GM21515 (cell line): ENCODE measurements at regions not wholly inside any gene's neighbourhood (a gene's known extent, or its start where the extent isn't known, plus 50 kb on each side); places are given as distances from the start of the nearest gene placed in this dataset.

Source experiments
- ATAC-seq: cut with Tn5 transposase; IDR thresholded peaks from one replicate; pipeline ENCODE4 v1.9.1; 2021; ENCODE audit not compliant: unreplicated experiment

DNA sequence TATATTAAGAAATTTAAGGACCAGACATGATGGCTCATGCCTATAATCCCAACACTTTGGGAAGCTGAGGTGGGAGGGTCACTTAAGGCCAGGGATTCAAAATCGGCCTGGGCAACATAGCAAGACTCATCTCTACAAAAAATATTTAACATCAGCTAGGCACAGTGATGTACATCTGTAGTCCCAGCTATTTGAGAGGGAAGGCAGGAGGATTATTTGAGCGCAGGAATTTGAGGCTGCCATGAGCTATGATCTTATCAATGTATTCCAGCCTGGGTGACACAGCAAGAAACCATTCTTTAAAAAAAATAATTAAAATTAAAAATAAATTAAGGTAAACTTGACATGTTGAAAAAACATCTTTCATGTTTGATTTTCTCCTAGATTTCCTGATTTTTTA, 564.2 kb downstream of the MBD2 start:
- no peak for ATAC-seq

DNA sequence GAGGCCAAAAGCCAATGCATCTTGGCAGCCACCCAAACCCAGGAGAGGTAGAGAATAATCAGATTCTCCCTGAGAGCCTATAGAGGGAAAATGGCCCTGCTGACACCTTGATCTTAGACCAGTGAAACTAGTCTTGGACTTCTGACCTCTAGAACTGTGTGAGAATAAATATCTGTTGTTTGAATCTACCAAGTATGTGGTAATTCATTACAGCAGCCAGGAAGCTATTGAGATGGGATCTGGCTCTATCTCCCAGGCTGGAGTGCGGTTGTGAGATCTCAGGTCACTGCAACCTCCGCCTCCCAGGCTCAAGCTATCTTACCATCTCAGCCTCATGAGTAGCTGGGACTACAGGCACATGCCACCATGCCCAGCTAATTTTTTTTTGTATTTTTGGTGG, 567.2 kb downstream of the MBD2 start:
- ATAC-seq = no peak

DNA sequence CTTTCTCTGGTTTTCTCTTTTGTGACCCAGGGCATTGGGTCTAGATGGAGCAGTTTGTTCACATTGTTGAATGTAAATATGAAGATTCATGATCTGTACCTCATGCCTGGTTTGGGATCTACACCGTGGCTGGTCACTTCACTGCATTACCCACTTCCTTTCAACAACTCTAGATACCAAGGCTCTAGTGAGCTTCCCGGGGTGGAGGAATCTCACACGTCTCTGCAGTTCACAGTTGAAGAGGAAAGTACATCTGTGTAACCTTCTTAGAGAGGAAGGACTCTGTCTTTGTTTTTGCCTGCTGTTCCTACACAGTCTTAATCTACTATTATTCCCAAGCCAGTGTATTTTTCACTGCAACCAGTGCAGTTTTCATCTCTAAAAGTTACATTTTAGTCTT, 574.8 kb downstream of the MBD2 start:
- no peak for ATAC-seq

DNA sequence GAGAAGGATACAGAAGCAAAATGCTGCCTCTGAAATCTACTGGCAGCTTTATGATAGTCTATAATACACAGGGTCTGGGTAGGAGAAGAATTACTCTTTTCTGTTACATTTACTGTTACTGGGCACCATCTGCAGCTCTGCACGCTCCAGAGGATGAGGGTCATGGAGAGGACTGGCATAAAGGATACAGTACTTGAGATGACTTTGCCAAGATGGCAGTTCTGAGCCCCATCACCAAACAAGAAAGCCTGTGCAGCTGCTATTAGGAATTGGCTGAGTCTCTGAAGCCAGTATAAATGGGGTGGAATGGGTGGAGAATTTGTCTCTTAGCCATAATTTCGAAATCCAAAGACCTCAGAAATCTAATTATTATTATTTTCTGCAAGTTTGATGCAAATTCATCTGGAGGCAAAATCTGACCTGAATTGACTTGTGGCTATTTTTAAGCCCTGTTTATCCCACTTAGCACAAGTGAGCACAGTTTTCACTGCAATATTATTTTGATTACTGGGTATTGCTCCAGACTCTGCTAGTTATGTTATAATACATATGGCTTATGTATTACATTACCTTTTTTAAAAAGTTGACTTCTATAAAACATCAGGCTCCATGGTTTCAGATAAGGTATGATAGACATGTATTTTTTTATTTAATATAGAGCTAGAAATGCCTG, 579.5 kb downstream of the MBD2 start:
- no peak for ATAC-seq

DNA sequence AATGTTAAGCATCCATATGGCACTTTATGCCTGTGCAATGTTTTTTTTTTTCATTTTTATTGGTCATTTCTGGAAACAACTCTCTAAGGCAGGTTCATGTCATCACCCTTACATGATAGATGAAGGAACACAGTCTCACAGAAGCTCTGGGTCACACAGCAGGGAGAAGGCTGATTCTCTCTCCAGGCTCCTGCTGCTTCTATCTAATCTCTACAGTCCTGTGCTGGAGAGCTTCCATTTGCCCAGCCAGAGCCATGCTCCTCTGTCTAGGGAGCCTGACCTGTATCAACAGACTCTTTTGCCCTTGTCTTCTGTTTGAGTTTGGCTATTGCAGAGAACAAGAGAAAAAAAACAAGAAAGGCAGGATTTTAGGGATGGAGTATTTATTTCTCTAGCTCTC, 584.8 kb downstream of the MBD2 start:
- ATAC-seq = no peak

DNA sequence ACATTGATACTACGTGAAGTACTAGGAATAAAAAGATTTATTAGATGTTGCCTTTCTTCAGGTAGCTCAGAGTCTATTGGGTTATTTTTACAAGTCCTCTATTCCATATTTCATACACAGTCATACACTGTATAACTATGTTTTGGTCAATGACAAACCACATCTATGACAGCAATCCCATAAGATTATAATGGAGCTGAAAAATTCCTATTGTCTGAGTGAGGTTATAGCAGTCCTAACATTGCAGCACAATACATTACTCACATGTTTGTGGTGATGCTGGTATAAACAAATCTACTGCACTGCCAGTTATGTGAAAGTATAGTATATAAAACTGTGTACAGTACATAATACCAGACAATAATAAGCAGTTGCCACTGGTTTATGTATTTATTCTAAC, 595.1 kb downstream of the MBD2 start:
- no peak for ATAC-seq

DNA sequence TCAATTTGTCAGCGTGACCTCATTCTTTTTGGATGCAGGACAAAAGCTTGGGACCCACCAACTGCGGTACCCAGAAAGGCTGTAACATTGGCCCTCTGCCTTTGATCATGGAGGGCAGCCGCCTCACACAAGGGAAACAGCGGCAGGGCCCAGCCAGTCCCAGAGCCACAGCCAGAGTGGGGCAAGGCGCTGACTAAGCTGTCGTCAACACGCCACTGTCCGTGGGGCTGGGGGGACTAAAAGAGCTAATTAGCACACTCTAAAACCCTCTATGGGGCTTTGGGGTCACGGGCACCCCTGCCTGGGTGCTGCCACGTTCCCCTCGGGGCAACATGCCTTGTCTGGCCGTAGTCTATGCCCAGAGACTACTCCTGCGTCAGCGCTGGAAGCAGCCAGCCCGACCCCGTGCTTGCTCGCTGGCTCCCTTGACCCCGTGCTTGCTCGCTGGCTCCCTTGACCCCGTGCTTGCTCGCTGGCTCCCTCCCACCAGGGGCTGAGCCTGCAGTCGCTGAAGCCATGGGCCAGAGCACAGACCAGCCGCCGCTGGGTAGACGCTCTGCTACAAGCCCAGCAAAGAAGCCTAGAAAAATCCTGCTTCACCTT, 598.4 kb downstream of the MBD2 start:
- no peak for ATAC-seq

DNA sequence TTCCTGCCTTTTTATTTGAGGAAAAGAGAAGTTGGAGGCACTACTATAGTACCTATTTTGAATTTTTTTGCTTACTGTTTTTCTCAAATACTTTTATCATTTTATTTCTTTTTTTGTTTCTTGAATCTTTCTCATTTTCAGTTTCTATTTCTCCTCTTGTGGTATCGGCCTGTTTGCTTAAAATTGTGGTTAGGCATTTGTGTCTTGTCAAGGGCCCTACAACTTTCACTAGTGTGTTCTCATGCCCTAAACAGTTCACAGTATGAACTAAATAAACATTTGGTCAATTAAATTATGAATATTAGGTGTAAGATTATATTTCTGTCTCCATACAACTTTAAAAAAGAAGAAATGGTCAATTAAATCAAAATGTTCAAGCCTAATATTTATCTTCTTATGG, 613.5 kb downstream of the MBD2 start:
- no peak for ATAC-seq

DNA sequence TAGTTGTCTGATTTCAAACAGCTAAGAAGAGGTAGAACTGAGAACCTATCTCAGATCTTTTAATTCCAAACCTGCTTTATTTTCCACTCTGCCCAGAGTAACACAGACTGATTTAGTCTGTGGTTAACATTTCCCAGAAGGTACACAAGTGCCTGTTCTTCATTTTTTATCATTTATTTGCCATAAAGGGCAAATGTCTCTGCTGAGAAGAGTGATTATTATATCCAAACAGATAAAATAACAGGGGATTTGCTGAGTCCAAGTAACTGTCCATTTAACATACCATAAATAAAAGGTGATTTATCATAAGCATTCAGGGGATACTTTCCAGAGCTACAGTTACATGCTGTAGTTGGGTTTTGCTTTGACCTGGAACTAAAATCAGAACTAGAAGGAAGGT, 617.7 kb downstream of the MBD2 start:
- ATAC-seq = no peak

DNA sequence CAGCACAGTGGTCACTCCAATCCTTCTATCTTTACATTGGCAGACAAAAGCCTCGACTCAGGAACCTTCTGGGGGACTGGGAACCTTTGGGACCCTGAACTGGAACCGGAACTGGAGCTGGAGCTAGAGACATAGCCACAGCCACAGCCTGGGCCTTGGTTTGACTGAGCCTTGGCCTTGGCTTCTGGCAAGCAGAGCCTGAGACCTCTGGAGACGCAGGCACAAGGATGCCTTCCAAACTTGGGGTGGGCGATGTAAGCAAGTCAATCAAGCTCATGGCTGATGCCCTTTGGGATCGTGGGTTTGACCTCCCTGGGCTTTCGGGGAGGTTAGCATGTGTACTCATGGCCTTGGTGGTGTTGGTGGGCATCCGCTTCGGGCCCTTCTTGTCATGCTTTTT, 619.3 kb downstream of the MBD2 start:
- ATAC-seq = no peak

DNA sequence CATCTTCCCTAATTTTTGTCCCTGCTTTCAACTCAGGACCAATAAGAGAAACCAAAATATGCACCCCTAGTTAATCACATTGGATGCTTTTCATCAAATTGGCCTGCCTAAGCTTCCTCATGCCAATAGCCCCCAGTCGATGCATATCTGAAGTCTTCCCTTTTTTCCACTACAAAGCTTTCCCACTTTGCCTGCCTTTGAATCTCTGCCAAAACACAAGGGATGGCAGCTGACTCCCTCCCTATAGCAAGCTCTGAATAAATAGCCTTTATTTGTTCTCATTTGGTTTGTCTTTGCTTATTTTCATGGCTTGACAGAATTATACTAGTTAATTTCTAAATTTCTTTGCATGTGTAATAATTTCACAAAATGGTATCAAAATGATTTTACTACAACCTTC, 621.2 kb downstream of the MBD2 start:
- ATAC-seq = no peak

DNA sequence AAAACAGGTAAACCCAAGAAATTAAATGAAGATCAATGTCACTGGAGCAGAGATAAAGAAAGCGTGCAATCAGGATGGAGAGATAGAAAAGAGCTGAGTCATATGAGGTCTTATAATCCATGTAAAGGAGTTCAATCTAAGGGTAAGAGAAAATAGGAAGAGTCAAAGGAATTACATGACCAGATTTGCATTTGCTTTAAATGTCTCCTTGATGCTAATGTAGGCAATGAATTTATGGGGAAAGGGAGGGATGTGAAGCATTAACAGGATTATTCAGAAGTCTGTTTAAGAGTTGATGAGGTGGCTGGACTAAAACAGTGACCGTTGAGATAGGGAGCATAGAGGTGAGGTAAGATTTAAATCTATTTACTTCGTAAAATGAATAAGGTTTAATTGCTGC, 623.1 kb downstream of the MBD2 start:
- no peak for ATAC-seq

DNA sequence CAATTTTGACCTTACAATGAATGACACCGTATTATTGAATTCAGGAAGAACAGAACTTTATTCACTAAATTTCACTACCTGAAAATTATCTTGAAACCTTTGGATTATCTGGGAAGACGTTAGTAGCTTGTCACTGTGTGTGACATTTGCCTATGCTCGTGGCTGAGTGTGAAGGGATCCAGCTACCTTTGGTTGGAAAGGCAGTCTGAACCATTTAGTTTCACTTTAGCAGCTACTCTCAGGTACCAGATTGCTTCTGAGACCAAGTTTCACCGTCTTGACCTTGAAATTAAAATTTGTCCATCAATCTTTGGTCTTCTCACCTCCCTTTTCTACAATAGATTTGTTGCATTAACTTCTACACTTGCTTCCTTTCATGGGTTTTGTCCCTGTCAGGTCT, 637.5 kb downstream of the MBD2 start:
- no peak for ATAC-seq
